SK-N-SH treated with all-trans-retinoic acid at 6 μM for 48 hours (cell line): ENCODE measurements at regions not wholly inside any gene's neighbourhood (a gene's known extent, or its start where the extent isn't known, plus 50 kb on each side); places are given as distances from the start of the nearest gene placed in this dataset.

Experiments used
- CREB5 ChIP-seq: fragments of 250-450 bp; sonication (Bioruptor Pico); IDR thresholded peaks from 2 replicates; pipeline ENCODE4 v1.5.1; 2020; ENCODE audit warnings: low read depth, mild to moderate bottlenecking, moderate library complexity
- CSDC2 ChIP-seq: fragments of 250-450 bp; sonication (Bioruptor Pico); IDR thresholded peaks from 2 replicates; pipeline ENCODE4 v1.5.0; 2020; ENCODE audit warnings: mild to moderate bottlenecking, moderate library complexity
- ISL1 ChIP-seq: fragments of 250-450 bp; sonication (Bioruptor Pico); IDR thresholded peaks from 2 replicates; pipeline ENCODE4 v2.1.2; 2022; ENCODE audit warnings: mild to moderate bottlenecking, moderate library complexity
- POU6F1 ChIP-seq: fragments of 250-450 bp; sonication (Bioruptor Pico); IDR thresholded peaks from 2 replicates; pipeline ENCODE4 v1.8.0; 2021; ENCODE audit warnings: low read depth, mild to moderate bottlenecking, moderate library complexity, borderline replicate concordance
- RARB ChIP-seq: fragments of 250-450 bp; sonication (Bioruptor Pico); IDR thresholded peaks from 2 replicates; pipeline ENCODE4 v1.8.0; 2021; ENCODE audit warnings: mild to moderate bottlenecking, moderate library complexity
- ZFP3 ChIP-seq: fragments of 250-450 bp; sonication (Bioruptor Pico); IDR thresholded peaks from 2 replicates; pipeline ENCODE4 v1.5.0; 2020; ENCODE audit warnings: mild to moderate bottlenecking, moderate library complexity
- ZFP30 ChIP-seq: fragments of 450-650 bp; formaldehyde crosslinking; IDR thresholded peaks from 2 replicates; pipeline ENCODE4 v1.5.0; 2022; ENCODE audit warnings: mild to moderate bottlenecking, moderate library complexity
- TF ChIP-seq, protein P1 (sequence below): fragments of 250-450 bp; sonication (Bioruptor Pico); IDR thresholded peaks from 2 replicates; pipeline ENCODE4 v1.5.0; 2020; ENCODE audit warnings: mild to moderate bottlenecking, moderate library complexity
- TF ChIP-seq, protein P2 (sequence below): fragments of 250-450 bp; sonication (Bioruptor Pico); IDR thresholded peaks from 2 replicates; pipeline ENCODE4 v1.8.0; 2020; ENCODE audit warnings: mild to moderate bottlenecking, moderate library complexity, borderline replicate concordance

DNA sequence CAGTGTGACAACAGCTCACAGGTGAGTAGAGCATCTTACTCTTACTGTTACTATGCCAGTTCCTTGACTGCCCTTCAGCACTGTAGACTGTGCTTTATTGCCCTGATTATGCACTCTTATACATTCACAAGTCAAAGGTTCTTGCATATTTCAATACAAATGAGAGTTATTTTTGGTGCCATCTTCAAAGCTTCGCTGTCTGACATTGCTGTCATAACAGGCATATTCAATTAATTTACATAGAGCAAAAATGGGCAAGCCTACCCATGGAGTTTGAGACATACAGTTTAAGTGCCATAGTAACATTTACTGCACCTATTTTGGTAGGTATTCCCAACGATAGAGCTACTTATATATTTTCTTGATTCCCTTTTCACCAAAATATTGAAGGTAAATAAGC is 107.5 kb upstream of the CNTN1 start:
- no peak for TF ChIP-seq CREB5
- no peak for TF ChIP-seq ZFP30 (CRISPR knock-in tag)
- TF ChIP-seq RARB = no peak
- no peak for TF ChIP-seq POU6F1
- TF ChIP-seq, protein P1, sequence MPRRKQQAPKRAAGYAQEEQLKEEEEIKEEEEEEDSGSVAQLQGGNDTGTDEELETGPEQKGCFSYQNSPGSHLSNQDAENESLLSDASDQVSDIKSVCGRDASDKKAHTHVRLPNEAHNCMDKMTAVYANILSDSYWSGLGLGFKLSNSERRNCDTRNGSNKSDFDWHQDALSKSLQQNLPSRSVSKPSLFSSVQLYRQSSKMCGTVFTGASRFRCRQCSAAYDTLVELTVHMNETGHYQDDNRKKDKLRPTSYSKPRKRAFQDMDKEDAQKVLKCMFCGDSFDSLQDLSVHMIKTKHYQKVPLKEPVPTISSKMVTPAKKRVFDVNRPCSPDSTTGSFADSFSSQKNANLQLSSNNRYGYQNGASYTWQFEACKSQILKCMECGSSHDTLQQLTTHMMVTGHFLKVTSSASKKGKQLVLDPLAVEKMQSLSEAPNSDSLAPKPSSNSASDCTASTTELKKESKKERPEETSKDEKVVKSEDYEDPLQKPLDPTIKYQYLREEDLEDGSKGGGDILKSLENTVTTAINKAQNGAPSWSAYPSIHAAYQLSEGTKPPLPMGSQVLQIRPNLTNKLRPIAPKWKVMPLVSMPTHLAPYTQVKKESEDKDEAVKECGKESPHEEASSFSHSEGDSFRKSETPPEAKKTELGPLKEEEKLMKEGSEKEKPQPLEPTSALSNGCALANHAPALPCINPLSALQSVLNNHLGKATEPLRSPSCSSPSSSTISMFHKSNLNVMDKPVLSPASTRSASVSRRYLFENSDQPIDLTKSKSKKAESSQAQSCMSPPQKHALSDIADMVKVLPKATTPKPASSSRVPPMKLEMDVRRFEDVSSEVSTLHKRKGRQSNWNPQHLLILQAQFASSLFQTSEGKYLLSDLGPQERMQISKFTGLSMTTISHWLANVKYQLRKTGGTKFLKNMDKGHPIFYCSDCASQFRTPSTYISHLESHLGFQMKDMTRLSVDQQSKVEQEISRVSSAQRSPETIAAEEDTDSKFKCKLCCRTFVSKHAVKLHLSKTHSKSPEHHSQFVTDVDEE (CRISPR knock-in tag) = no peak
- TF ChIP-seq, protein P2, sequence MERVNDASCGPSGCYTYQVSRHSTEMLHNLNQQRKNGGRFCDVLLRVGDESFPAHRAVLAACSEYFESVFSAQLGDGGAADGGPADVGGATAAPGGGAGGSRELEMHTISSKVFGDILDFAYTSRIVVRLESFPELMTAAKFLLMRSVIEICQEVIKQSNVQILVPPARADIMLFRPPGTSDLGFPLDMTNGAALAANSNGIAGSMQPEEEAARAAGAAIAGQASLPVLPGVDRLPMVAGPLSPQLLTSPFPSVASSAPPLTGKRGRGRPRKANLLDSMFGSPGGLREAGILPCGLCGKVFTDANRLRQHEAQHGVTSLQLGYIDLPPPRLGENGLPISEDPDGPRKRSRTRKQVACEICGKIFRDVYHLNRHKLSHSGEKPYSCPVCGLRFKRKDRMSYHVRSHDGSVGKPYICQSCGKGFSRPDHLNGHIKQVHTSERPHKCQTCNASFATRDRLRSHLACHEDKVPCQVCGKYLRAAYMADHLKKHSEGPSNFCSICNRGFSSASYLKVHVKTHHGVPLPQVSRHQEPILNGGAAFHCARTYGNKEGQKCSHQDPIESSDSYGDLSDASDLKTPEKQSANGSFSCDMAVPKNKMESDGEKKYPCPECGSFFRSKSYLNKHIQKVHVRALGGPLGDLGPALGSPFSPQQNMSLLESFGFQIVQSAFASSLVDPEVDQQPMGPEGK = no peak
- no peak for TF ChIP-seq CSDC2 (CRISPR knock-in tag)
- TF ChIP-seq ZFP3 (CRISPR knock-in tag) = no peak
- no peak for TF ChIP-seq ISL1 (CRISPR knock-in tag)
